AG04450 (cell line): ENCODE measurements at regions not wholly inside any gene's neighbourhood (a gene's known extent, or its start where the extent isn't known, plus 50 kb on each side); places are given as distances from the start of the nearest gene placed in this dataset.

Source experiments
- CTCF ChIA-PET: fragments of 300-600, 350-600 bp; formaldehyde crosslinking; extraction: SDS; loops from one replicate; lab custom pipeline; 2022; ENCODE audit warnings: antibody characterized with exemption, inconsistent platforms; lab: Charles Lee
- POLR2A ChIA-PET: fragments of 350-600 bp; formaldehyde crosslinking; extraction: SDS; loops from one replicate; lab custom pipeline; 2021; ENCODE audit warnings: antibody characterized with exemption, inconsistent platforms; lab: Yijun Ruan, JAX
- DNase-seq: peaks from one replicate; pipeline ENCODE4 v3.0.0-alpha.2; 2011; ENCODE audit warnings: low read depth, low spot score
- H3K27ac ChIP-seq: one replicate; pipeline ENCODE4 v1.5.1; 2012; ENCODE audit warnings: low read depth, low read length, control low read depth
- H3K27me3 ChIP-seq: one replicate; pipeline ENCODE4 v1.6.0; 2012; ENCODE audit warnings: low read length; ENCODE audit not compliant: control insufficient read depth, insufficient read depth
- H3K4me3 ChIP-seq: 2 replicates; pipeline ENCODE4 v1.5.1; 2011; ENCODE audit warnings: mild to moderate bottlenecking, low read depth, low read length, control low read depth
- H3K9me3 ChIP-seq: 2 replicates; pipeline ENCODE4 v1.5.1; 2012; ENCODE audit warnings: low read length; ENCODE audit not compliant: control insufficient read depth, insufficient read depth
- TF ChIP-seq, protein P1 (sequence below): IDR thresholded peaks from 2 replicates; pipeline ENCODE4 v1.5.1; 2011; ENCODE audit warnings: low read depth, low read length, control low read depth, inconsistent platforms

DNA sequence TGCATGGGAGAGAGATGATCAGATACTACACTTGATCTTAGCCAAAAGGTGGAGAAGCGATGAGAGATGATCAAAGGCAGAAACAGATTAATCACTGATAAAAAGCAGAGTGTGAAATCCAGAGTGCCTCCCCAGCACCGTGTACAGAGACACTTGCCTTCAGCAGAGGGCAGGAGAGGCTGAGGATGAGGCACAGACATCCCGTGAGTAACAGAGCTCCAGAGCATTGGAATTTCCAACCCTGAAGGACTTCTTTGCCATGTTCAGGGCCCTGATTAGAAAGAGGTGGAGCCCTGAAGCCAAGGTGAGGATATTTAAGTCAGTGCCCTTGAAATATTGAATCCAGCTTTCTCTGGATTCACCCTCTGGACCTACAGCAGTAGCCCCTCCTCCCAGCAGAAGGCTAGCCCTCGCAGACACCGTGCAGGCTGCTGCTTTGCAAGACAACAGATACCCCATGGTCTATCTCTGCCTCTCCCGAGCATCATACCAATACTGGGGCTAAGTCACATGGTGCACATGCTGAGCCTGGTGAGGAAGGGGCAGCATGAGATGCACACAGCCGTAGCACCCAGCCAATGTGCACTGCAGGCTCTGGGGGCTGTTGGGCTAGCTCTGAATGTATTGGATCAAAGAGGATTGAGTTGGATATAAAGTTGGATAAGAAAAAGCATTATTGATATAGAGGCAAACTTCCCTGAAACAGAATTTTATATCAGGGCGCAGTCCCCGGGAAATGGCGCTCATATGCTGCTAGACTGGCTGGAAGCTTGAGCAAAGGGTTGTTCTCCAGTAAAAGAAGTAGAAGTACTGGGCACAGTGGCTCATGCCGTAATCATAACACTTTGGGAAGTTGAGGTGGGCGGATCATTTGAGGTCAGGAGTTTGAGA is 200.3 kb upstream of the B3GAT1 start:
- TF ChIP-seq, protein P1, sequence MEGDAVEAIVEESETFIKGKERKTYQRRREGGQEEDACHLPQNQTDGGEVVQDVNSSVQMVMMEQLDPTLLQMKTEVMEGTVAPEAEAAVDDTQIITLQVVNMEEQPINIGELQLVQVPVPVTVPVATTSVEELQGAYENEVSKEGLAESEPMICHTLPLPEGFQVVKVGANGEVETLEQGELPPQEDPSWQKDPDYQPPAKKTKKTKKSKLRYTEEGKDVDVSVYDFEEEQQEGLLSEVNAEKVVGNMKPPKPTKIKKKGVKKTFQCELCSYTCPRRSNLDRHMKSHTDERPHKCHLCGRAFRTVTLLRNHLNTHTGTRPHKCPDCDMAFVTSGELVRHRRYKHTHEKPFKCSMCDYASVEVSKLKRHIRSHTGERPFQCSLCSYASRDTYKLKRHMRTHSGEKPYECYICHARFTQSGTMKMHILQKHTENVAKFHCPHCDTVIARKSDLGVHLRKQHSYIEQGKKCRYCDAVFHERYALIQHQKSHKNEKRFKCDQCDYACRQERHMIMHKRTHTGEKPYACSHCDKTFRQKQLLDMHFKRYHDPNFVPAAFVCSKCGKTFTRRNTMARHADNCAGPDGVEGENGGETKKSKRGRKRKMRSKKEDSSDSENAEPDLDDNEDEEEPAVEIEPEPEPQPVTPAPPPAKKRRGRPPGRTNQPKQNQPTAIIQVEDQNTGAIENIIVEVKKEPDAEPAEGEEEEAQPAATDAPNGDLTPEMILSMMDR: no peak
- Histone ChIP-seq H3K27me3 (no peaks in the 10 kb centered on the region), H3K27ac (no peak overlapping the region), H3K4me3 (no peak overlapping the region), H3K9me3 (peaks cover 81% of the 10 kb centered on the region)
- DNase-seq: no peak
- ChIA-PET POLR2A (no interaction called here), CTCF (no interaction called here)

DNA sequence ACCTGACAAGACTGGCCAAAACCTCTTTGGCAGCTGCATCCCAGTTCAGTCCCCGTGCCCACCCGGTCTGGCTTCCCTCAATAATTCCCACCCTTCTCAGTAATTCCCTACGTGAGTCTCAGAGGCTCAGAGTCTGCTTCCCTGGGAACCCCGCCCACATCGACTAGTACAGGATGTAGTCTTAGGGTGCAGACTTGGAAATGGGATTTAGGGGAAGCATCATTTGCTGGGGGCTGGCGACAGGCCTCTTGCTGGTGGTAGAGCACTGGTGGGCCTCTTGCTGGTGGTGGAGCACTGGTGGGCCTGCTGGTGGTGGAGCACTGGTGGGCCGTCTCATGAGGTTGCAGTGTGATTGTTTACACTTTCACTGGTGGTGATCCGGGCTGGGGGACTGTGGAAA is 199.5 kb upstream of the B3GAT1 start:
- H3K9me3 ChIP-seq: peaks cover 82% of the 10 kb centered on the region
- no peak overlapping the region for H3K27ac ChIP-seq
- DNase-seq: no peak
- TF ChIP-seq, protein P1: no peak
- ChIA-PET CTCF (no interaction called here), POLR2A (no interaction called here)
- no peaks in the 10 kb centered on the region for H3K27me3 ChIP-seq
- H3K4me3 ChIP-seq: no peak overlapping the region

DNA sequence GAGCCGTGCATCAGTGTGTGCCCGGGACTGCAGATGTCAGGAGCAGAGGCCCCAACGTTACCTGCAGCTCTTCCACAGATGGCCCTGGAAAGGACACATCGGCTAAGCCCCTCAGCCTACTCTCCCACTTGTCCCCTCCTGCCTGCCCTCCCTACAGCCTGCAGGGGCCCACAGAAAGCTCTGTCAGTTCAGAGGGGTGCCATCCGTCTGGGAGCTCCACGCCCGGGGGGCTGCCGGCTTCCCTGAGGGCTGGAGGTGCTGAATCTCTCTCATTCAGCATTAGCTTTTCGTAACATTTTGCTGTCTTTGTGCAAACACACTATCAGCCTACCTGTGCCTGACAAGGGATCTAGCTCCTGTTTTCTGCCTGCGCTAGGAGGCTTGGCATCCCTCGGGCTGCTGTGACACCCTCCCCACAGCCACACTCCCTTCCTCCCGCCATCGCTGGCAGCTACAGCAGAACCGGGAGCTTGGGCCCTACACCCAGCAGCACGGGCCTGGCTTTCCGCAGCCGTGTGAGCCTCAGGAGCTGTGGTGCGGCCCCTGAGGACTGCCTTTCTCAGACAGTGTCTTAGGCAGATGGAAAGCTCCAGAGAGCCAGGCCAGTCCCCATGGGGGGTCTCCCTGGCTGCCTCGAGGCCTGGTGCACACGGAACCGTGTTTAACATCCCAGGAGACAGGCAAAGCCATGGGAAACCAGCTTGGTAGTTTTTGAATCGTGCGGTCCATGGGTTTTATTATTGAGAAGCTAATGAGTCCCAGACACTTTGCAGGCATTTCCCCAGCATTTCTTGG is 198.3 kb upstream of the B3GAT1 start:
- TF ChIP-seq, protein P1: no peak
- CTCF ChIA-PET: no interaction called here
- DNase-seq: no peak
- H3K9me3 ChIP-seq: peaks cover 72% of the 10 kb centered on the region
- no peak overlapping the region for H3K4me3 ChIP-seq
- POLR2A ChIA-PET: no interaction called here
- no peak overlapping the region for H3K27ac ChIP-seq
- H3K27me3 ChIP-seq: no peaks in the 10 kb centered on the region

DNA sequence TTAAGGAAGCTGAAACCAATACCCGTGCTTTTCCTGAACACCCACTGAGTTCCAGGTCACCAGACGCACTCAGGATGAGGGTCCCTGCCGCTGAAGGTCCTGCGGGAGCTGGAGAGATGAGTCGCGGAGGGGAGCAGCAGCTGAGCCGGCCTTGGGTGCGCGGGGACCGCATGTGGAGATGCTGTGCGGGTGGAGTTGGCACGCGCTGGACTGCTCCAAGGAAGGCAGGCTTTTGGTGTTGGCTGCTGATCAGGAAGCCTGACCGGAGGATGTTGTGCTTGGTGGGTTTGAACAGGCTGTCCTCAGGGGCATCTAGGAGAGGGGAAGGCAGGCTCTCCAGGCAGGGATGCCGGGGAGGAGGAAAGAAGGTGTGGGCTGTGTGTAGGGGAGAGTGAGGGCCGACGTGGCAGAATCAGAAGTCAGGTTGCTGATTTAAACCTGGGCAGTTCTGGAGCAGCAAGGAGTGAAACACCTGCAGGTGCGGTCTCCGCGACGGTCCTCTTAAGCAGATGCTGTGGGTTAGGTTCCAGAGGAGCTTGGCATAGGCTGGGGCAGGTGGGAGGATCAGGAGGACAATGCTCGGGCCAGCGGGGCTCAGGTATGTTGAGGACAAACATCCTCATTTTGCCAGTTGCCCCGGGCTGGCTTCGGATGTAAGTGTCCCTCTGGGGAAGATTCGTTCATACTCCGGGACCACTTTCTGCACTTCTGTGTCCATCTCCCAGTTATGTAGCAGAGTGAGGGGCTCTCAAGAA is 197.5 kb upstream of the B3GAT1 start:
- peaks cover 65% of the 10 kb centered on the region for H3K9me3 ChIP-seq
- H3K27me3 ChIP-seq: no peaks in the 10 kb centered on the region
- TF ChIP-seq, protein P1: no peak
- no peak overlapping the region for H3K27ac ChIP-seq
- DNase-seq: no peak
- POLR2A ChIA-PET: no interaction called here
- CTCF ChIA-PET: no interaction called here
- H3K4me3 ChIP-seq: no peak overlapping the region
